Stimulated activated CD8-positive, alpha-beta memory T cell treated with anti-CD3 and anti-CD28 coated beads, Interleukin-2, amount 100 ng/mL, for 48 hours (primary cell): ENCODE measurements at regions not wholly inside any gene's neighbourhood (a gene's known extent, or its start where the extent isn't known, plus 50 kb on each side); places are given as distances from the start of the nearest gene placed in this dataset.
"Not testable (repeated sequence)": the region's sequence is repeated elsewhere in the genome, so short reads cannot be mapped to it uniquely, and the experiment has no call there.

Source experiments
- DNase-seq, 2 donors: peaks; one replicate each; pipeline ENCODE4 v3.0.0-alpha.2; 2020; ENCODE audit warnings: low read depth in 2 of 2

GRCh38 chr15:100767001-100767825, 112.4 kb upstream of the ALDH1A3 start:
- no peak for DNase-seq

- no peak for DNase-seq
Observed at GRCh38 chr15:100768501-100768931, 111.1 kb upstream of the ALDH1A3 start.

DNA sequence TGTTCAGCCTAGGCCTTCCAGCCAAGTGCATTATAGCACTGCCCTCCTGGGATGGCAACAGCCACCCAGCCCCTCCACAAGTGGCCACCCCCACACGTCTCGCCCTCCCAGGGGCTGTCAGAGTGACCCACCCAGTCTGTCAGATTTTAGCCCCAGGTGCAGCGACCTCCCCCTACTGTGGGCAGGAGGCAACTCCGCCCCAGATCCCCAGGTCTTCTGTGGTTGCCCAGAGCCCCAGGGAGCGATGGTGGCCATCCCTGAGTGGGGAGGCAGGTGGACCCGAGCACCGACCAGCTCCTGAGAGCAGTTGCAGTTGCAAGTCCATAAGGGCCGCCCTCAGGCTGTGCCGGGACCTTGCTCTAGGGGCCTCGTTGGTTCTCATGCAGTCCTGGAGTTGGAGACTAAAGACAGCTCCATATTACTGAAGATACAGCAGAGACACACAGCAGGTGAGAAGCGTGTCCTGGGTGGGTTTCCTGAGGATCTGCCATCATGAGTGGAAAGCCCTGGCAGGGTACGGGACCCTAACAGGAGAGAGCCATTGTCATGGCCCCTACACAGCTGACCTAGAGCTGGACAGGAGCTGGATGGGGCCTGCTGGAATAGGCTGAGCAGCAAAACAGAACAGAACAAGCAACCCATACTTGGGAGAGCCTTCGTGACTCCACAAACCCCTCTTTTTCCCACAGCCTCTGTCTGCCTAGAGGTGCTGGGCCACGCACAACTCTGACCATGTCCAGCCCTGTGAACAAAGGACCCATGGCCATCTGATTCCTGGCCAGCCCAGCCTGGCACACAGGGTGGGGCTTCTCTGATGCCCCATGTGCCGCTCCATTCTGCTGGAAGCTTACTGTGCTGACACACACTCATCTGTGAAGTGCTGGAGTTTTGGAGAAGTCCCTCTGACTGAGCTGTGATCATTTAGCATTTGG, 110.3 kb upstream of the ALDH1A3 start:
- DNase-seq: no peak

DNA sequence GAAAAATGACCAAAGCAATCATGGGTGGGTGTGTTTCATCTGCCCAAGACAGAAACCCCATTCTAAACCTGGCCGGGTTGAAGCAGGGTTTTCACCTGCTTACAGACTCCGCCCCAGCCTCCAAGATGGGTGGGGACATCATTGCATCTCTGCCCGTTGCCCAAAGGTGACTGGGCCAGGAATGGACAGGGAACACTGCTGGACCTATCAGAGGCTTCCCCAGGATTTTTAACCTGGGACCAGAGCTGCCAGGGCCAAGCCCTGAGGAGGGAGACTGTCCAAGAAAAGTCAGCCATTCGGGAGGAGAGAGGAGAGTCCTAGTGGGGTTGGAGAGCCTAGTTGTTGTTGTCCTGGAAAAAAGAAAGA, 109.7 kb upstream of the ALDH1A3 start:
- DNase-seq: no peak

- no peak for DNase-seq
Observed at GRCh38 chr15:100770661-100771584, 108.7 kb upstream of the ALDH1A3 start.

DNA sequence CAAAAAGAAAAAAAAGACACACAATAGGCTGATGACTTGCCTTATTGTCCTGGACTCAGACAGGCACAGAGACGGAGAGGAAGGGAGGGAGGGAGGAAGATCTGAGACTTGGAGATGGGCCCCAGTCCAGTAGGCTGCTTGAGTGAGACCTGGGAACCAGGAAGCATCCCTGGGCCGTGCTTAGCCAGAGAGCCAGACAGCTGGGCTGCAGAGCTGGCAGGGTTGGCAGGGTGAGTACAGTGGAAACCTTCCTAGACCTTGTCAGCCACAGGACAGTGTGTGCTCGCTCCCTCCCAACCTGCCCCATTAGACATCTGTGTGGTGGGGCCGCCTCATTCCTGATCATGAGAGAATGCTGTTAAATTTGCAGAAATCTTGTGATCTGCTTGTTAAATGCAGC, 107.9 kb upstream of the ALDH1A3 start:
- no peak for DNase-seq

DNA sequence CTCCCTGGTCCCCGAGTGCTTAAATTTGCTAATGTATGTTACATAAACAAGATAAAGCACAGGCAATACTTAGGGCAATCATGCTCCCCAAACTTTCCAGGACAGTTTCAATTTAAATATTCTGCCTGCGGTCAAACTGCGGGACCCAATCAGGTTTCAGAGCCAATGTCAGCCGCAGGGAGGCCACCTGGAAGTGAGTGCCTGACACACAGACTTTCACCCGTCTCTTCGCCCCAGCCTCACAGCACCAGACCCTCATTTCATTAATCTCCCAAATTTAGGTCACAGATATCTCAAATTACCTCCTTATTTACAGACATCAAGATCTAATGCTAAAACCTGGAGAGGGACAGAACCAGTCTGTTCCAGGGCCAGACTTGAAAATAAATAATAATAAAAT, 107.2 kb upstream of the ALDH1A3 start:
- DNase-seq: no peak

DNA sequence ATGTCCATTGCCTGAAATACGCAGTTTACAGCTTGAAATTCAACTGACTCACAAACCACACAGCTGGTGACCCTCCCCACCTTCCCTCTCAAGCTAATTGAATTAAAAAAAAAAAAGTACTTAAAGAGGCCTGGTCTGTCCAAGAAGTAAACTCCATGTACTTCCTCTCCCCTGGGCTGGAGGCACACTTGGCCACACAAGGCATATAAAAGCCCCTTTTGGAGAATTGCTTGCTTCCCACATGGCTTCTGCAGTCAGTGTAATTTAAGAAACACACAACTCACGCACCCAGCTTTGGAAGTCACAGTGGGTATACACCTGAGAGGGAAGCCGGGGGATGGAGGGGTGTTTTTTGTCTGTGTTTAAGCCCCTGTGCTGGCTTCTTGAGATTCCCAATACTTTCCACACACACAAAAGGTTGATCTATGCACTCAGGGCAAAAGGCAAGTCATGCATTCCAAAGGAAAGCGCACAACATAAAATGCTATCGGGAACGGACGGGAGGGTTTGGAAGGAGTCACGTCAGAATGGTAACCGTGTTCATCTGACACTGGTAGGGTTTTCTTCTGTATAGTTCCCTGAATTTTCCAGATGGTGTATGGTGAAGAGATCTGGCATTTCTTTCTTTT, 106.6 kb upstream of the ALDH1A3 start:
- no peak for DNase-seq

- DNase-seq: not testable (repeated sequence)
Observed at GRCh38 chr15:100774044-100774443, 105.6 kb upstream of the ALDH1A3 start.

- no peak for DNase-seq
Observed at GRCh38 chr15:100775581-100776185, 103.9 kb upstream of the ALDH1A3 start.

- no peak for DNase-seq
Observed at GRCh38 chr15:100777821-100778220, 101.8 kb upstream of the ALDH1A3 start.

DNA sequence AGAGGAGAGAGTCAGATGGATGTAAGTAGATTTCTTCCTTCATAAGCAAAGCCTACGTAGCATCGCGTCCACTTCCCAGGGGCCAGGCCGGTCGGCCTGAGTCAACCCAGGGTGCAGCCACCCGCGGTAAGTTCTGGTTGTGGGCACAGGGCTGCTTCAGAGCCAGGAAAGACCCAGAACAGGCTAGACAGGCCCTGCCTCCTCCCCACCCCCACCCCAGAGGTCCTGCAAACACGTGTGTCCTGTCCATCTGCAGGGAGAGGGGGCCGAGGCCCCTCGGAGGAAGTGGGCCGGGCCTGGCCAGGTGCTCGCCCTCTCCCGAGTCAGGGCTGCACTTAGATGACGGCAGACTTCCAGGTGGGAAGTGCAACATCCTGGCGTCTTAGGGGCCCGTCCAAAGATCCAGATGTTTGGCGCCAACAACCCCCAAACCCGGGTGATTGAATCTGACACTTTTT, 100.8 kb upstream of the ALDH1A3 start:
- no peak for DNase-seq

DNA sequence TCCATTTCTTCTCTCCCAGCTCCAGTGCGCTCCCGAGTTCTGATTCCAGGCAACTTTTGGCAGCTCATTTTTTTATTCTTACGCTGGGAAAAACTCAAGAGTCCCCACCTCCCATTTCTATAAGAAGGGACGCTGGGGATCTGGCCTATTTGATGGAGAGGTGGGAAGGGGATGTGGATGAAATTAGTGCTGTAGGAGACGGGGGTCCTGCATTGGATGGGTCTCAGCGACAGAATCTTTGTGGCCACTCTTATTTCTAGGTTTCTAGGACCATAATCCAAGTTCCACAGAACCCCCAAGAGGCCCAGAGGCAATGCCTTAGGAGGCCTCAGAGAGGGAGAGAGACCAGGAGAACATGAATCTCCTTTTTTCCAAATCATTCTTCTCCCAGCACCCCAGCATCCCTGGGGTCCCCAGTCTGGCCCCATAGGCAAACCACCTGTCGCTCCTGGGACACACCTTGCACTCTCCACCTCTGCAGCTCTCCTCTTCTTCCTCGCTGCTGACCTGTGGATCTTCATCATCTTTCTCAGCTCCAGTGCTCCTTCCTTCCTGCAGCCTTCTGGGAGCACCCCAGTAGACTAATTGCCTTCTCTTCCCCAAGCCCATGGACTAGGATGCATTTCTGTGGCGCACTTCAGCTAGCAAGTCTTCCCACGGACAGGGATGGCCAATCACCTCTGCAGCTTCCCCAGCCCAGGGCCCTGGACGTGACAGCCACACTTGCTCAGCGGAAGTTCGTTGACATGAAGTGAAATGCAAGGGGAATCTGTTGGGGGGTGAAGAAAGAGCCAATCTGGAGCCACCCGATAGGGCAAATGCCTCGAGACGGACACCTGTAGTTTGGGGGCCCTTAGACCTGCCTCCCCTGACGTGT, 100.1 kb upstream of the ALDH1A3 start:
- DNase-seq: no peak

- no peak for DNase-seq
Observed at GRCh38 chr15:100780208-100780800, 99.3 kb upstream of the ALDH1A3 start.

- no peak for DNase-seq
Observed at GRCh38 chr15:100781061-100781960, 98.3 kb upstream of the ALDH1A3 start.

GRCh38 chr15:100781961-100782530, 97.6 kb upstream of the ALDH1A3 start:
- no peak for DNase-seq

DNA sequence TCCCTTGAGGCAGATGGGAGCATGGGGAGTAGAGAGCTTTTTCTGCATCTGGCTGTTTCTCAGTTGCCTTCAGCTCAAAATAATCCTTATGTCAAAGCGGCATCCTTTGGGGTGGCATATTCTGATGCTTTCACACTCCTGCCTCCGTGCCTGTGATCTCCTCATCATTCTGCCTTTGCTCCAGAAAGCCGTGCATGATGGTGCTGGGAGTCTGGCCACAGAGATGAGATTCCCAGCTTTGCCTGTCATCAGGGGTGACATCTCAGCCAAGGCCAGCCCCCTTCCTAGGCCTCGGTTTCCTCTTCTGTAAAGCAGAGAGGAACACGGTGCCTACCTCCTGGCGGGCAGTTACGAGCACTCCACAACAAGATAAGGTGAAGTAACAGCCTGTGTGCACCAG, 96.3 kb upstream of the ALDH1A3 start:
- DNase-seq: no peak
